ENCODE measurements at regions not wholly inside any gene's neighbourhood (a gene's known extent, or its start where the extent isn't known, plus 50 kb on each side); places are given as distances from the start of the nearest gene placed in this dataset.
A peak's percentile ranks its signal among the peaks of the same experiment; 100 is the strongest.

DNA sequence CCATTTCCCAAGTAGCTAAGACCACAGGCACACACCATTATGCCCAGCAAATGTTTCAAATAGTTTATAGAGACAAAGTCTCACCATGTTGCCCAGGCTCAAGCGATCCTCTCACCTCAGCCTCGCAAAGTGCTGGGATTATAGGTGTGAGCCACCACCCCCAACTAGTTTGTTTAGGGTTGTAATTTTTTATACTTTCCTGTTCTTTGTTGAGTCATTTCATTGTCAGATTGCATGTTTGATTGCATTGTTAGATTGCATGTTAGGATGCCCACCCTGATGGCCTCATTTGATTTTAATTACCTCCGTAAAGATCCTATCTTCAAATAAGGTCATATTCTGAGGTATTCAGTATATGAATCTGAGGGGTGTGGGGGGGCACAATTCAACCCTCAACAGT is 73.3 kb upstream of the SASH1 start:
- TF ChIP-seq, protein P1, sequence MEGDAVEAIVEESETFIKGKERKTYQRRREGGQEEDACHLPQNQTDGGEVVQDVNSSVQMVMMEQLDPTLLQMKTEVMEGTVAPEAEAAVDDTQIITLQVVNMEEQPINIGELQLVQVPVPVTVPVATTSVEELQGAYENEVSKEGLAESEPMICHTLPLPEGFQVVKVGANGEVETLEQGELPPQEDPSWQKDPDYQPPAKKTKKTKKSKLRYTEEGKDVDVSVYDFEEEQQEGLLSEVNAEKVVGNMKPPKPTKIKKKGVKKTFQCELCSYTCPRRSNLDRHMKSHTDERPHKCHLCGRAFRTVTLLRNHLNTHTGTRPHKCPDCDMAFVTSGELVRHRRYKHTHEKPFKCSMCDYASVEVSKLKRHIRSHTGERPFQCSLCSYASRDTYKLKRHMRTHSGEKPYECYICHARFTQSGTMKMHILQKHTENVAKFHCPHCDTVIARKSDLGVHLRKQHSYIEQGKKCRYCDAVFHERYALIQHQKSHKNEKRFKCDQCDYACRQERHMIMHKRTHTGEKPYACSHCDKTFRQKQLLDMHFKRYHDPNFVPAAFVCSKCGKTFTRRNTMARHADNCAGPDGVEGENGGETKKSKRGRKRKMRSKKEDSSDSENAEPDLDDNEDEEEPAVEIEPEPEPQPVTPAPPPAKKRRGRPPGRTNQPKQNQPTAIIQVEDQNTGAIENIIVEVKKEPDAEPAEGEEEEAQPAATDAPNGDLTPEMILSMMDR (IDR thresholded peaks at IDR 0.05; ENCODE audit: poor library complexity, severe bottlenecking), result no peak
- H3K27me3 ChIP-seq (ENCODE audit: insufficient read depth, poor library complexity, severe bottlenecking), result no peaks in the 10 kb centered on the region
- H3K27ac ChIP-seq (ENCODE audit: poor library complexity, severe bottlenecking), result no peak overlapping the region
- H3K4me1 ChIP-seq (ENCODE audit: insufficient read depth, poor library complexity, severe bottlenecking), result peaks cover 15% of the 10 kb centered on the region
- DNase-seq (ENCODE audit: low spot score) (no peak), ATAC-seq (ENCODE audit: low read depth) (no peak)
- no peaks in the 10 kb centered on the region for H3K9me3 ChIP-seq (ENCODE audit: severe bottlenecking)
- no peak overlapping the region for H3K4me3 ChIP-seq (ENCODE audit: severe bottlenecking)
- H3K36me3 ChIP-seq (ENCODE audit: low read depth), result no peaks in the 10 kb centered on the region

DNA sequence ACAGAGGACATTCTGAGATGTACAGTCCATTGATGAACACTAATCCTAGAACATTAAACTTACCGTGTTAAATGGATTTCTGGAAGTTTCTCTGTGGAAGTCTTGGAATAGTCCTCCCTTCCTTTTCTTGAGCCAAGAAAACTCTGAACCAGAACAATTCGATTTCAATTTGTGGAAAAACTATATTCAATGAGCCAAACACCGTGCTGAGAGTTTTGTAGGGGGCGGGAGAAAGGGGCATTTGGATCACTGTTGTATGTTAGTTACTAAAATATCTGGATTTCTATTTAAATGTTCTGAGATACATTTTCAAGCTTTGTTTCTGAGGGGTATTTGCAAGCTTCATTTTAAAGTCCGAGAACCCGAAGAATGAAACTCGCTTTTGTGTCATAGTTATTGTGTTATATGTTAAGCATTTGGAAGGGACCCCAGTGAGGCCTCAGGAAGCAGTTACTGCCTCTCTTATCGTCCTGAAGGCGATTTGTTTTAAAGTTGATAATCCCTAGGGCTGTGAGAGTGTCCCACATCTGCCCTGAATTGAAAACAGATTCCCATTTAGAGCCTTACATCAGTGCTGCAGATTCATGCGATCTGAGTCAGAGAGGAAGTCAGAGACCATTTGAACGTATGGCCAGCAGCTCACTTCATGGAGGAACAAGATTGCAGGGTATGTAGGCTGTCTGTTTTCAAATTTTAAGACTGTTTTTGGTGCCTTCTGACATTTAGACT is 70.8 kb upstream of the SASH1 start:
- TF ChIP-seq, protein P1 (IDR thresholded peaks at IDR 0.05; ENCODE audit: poor library complexity, severe bottlenecking), result no peak
- Histone ChIP-seq H3K36me3 (ENCODE audit: low read depth) (no peaks in the 10 kb centered on the region), H3K4me3 (ENCODE audit: severe bottlenecking) (no peak overlapping the region), H3K4me1 (ENCODE audit: insufficient read depth, poor library complexity, severe bottlenecking) (peaks cover 15% of the 10 kb centered on the region), H3K27ac (ENCODE audit: poor library complexity, severe bottlenecking) (no peak overlapping the region), H3K9me3 (ENCODE audit: severe bottlenecking) (no peaks in the 10 kb centered on the region), H3K27me3 (ENCODE audit: insufficient read depth, poor library complexity, severe bottlenecking) (no peaks in the 10 kb centered on the region)
- DNase-seq (ENCODE audit: low spot score) (no peak), ATAC-seq (ENCODE audit: low read depth) (0 out of 3 replicates have a peak, but pooled peaks have one; percentile 28)

DNA sequence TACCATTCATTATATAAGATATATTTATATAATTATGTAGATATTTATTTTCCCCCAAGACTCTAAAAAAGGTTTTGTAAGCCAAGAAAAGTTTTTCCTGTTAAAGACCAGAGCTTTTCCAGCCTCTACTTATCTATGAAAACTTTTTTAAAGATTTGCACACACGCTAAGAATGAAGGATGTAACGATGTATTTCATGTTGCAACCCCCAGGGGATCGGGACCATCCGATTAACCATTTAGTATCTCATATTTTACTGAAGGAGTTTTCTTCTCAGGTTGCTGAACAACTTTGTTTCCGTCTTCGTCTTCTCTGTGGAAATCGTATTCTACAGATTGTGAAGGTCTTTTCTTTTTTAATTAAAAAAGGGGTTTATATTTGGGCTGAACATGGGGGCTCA is 70.0 kb upstream of the SASH1 start:
- ATAC-seq (ENCODE audit: low read depth) (no peak), DNase-seq (ENCODE audit: low spot score) (no peak)
- Histone ChIP-seq H3K9me3 (ENCODE audit: severe bottlenecking) (no peaks in the 10 kb centered on the region), H3K27me3 (ENCODE audit: insufficient read depth, poor library complexity, severe bottlenecking) (no peaks in the 10 kb centered on the region), H3K27ac (ENCODE audit: poor library complexity, severe bottlenecking) (no peak overlapping the region), H3K36me3 (ENCODE audit: low read depth) (no peaks in the 10 kb centered on the region), H3K4me1 (ENCODE audit: insufficient read depth, poor library complexity, severe bottlenecking) (peaks cover 12% of the 10 kb centered on the region), H3K4me3 (ENCODE audit: severe bottlenecking) (no peak overlapping the region)
- TF ChIP-seq, protein P1 (IDR thresholded peaks at IDR 0.05; ENCODE audit: poor library complexity, severe bottlenecking), result no peak

DNA sequence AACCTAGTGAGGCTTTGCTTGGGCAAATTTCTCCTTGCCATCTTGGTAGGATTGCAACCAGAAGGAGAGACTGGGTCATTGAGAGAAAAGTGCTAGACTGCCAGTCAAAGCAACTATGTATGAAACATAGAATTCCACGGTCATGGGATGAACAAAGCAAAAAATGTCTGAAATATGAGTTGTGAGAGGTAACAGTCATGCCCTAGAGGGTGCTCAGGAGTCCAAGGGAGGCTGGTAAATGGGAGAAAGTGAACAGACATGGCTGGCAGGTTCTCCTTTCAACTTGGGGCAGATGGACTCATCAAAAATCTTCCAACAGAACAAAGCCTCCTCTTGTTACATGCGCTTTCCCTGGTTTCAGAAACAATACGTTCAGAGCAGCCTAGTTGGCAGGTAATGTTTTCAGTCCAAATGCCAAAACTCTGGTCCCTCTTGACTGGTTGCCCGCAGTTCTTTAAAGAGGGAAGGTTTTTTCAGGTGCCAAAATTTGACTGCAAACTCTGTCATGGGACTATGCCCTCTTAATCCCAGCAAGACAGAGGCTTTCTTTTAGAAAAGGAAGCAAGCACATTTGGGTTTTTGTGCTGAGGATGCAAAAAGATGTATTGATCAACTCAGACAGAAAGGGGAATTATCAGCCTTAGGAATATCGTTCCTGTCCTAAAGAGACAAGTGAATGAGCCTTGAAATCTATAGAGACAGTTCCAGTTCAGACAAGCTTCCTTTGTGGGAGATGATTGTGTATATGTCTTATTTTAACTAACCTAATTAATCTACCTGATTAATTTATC is 68.5 kb upstream of the SASH1 start:
- Histone ChIP-seq H3K36me3 (ENCODE audit: low read depth) (no peaks in the 10 kb centered on the region), H3K9me3 (ENCODE audit: severe bottlenecking) (no peaks in the 10 kb centered on the region), H3K4me1 (ENCODE audit: insufficient read depth, poor library complexity, severe bottlenecking) (no peaks in the 10 kb centered on the region), H3K27me3 (ENCODE audit: insufficient read depth, poor library complexity, severe bottlenecking) (no peaks in the 10 kb centered on the region), H3K27ac (ENCODE audit: poor library complexity, severe bottlenecking) (no peak overlapping the region), H3K4me3 (ENCODE audit: severe bottlenecking) (no peak overlapping the region)
- DNase-seq (ENCODE audit: low spot score) (no peak), ATAC-seq (ENCODE audit: low read depth) (no peak)
- TF ChIP-seq, protein P1 (IDR thresholded peaks at IDR 0.05; ENCODE audit: poor library complexity, severe bottlenecking), result no peak

Data from RWPE2 (cell line).